ENCODE measurements at regions not wholly inside any gene's neighbourhood (a gene's known extent, or its start where the extent isn't known, plus 50 kb on each side); places are given as distances from the start of the nearest gene placed in this dataset.

DNA sequence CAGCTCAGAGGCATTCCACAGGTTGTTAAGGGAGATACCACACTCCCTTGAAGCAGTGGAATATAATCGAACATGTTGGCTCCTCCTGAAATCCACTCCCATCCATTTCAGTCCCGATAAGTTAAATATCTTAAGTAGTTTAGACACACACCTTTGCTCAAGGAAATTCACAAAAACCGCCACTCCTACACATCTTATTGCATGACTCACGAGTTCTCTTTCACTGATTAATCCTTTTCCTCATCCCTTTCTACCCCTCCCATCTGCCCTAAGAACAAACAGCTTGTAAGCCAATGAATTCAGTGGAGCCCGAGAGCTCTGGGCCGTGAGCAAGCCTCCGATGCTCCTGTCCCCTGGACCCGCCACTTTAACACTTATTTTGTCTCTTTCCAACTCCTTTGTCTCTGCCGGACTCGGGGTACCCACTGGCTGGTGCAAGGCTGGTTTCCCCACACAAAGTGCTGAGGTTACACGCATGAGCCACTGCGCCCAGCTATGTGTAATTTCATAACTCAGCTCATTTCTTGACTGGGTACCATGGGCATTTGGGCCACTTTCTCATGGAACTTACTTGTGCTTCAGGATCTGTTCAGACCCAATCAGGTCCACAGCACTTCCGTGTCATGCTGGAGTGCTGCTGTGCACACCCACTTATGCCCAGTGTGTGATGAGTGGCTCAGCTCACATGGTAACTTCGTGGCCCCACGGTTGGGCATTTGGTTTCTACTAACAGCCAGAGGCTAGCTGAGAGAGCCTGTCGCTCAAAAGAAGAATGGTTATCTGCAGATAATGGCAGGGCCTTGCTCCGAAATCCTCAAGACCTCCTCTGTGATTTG, 171.8 kb upstream of the ALG10B start:
- peaks cover 15% of the 10 kb centered on the region for H3K9me3 Mint-ChIP-seq
- H3K27me3 Mint-ChIP-seq = no peaks in the 10 kb centered on the region
- DNase-seq (no peak), ATAC-seq (ENCODE audit: low read depth) (no peak)
- no peak overlapping the region for H3K27ac Mint-ChIP-seq
- H3K4me1 Mint-ChIP-seq = no peaks in the 10 kb centered on the region
- H3K4me3 Mint-ChIP-seq = no peak overlapping the region
- H3K36me3 Mint-ChIP-seq = no peaks in the 10 kb centered on the region
- POLR2A ChIA-PET = no interaction called here

DNA sequence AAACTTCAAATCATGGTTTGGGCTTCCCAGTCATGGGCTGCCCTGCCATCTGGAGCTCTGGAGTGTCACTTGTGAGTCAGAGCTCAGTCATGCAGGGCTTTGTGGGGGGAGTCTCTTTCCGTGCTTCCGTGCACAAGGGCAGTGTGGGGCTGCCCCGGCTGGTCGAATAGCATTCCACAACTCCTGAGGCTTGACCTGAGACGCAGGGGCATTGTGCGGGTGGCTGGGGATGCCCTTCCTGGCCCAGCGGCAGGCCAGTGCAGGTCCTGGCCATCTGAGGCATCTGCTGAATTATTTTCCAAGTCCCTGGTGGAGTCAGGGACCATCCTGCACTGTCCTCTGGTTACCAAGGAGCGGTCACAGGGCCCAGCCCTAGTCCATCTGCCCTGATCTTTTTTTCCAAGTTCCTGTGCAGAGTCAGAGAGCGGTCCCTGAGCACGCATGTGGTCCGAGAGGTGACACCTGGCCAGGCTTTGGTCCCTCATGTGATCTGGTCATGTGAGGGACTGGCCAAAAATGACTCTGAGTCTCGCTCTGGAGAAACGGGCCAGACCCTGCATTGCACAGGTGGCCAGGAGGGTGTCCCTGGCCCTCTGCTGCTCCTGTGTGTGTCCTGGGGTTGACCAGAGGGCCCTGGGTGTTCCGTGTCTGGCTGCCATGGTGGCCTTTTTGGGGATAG, 167.0 kb upstream of the ALG10B start:
- peaks cover 17% of the 10 kb centered on the region for H3K9me3 Mint-ChIP-seq

GRCh38 chr12:38151991-38152700, 164.4 kb upstream of the ALG10B start:
- no peak overlapping the region for H3K4me3 Mint-ChIP-seq
- ATAC-seq (ENCODE audit: low read depth) = no peak
- H3K27me3 Mint-ChIP-seq = no peaks in the 10 kb centered on the region
- H3K36me3 Mint-ChIP-seq = no peaks in the 10 kb centered on the region
- DNase-seq = no peak
- POLR2A ChIA-PET = no interaction called here
- H3K27ac Mint-ChIP-seq = no peak overlapping the region
- no peaks in the 10 kb centered on the region for H3K4me1 Mint-ChIP-seq
- H3K9me3 Mint-ChIP-seq = peaks cover 15% of the 10 kb centered on the region

More for the DNA sequence above, 167.0 kb upstream of the ALG10B start:
- Mint-ChIP-seq H3K27ac (no peak overlapping the region), H3K27me3 (no peaks in the 10 kb centered on the region), H3K4me3 (no peak overlapping the region), H3K36me3 (no peaks in the 10 kb centered on the region), H3K4me1 (no peaks in the 10 kb centered on the region)
- ATAC-seq (ENCODE audit: low read depth) (no peak), DNase-seq (no peak)
- POLR2A ChIA-PET = no interaction called here

- ATAC-seq (ENCODE audit: low read depth) (no peak), DNase-seq (no peak)
- no peaks in the 10 kb centered on the region for H3K36me3 Mint-ChIP-seq
- H3K9me3 Mint-ChIP-seq = peaks cover 9% of the 10 kb centered on the region
- POLR2A ChIA-PET = no interaction called here
- no peak overlapping the region for H3K4me3 Mint-ChIP-seq
- no peak overlapping the region for H3K27ac Mint-ChIP-seq
- no peaks in the 10 kb centered on the region for H3K4me1 Mint-ChIP-seq
- H3K27me3 Mint-ChIP-seq = no peaks in the 10 kb centered on the region
Observed at GRCh38 chr12:38152816-38153736, 163.5 kb upstream of the ALG10B start.

DNA sequence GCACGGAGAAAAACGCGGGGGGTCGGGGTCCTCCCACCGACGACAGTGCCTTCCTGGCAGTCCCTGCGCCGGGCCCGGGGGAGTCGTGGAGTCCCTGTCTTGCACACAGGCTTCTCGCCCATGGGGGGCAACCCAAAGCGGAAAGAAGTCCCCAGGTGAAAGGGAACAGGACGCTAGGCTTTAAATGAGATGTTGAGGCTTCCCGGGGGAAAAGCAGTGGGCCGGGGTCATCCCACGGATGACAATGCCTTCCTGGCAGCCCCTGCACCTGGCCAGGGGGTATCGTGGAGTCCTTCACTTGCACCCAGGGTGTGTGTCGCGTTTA, 162.9 kb upstream of the ALG10B start:
- H3K4me3 Mint-ChIP-seq = no peak overlapping the region
- no peak for DNase-seq
- H3K4me1 Mint-ChIP-seq = no peaks in the 10 kb centered on the region
- H3K36me3 Mint-ChIP-seq = no peaks in the 10 kb centered on the region
- peaks cover 7% of the 10 kb centered on the region for H3K9me3 Mint-ChIP-seq
- POLR2A ChIA-PET = no interaction called here
- ATAC-seq (ENCODE audit: low read depth) = no peak
- H3K27me3 Mint-ChIP-seq = no peaks in the 10 kb centered on the region
- no peak overlapping the region for H3K27ac Mint-ChIP-seq

GRCh38 chr12:38154096-38155019, 162.2 kb upstream of the ALG10B start:
- no peak for ATAC-seq (ENCODE audit: low read depth)
- POLR2A ChIA-PET = no interaction called here

GRCh38 chr12:38155020-38155395, 161.6 kb upstream of the ALG10B start:
- ATAC-seq (ENCODE audit: low read depth) (no peak), DNase-seq (no peak)
- H3K36me3 Mint-ChIP-seq = no peaks in the 10 kb centered on the region
- no peak overlapping the region for H3K27ac Mint-ChIP-seq
- H3K27me3 Mint-ChIP-seq = no peaks in the 10 kb centered on the region
- POLR2A ChIA-PET = no interaction called here
- H3K9me3 Mint-ChIP-seq = peaks cover 1% of the 10 kb centered on the region
- no peak overlapping the region for H3K4me3 Mint-ChIP-seq
- no peaks in the 10 kb centered on the region for H3K4me1 Mint-ChIP-seq

More at GRCh38 chr12:38154096-38155019, 162.2 kb upstream of the ALG10B start:
- DNase-seq = no peak
- Mint-ChIP-seq H3K4me3 (no peak overlapping the region), H3K27me3 (no peaks in the 10 kb centered on the region), H3K36me3 (no peaks in the 10 kb centered on the region), H3K4me1 (no peaks in the 10 kb centered on the region), H3K9me3 (peaks cover 1% of the 10 kb centered on the region), H3K27ac (no peak overlapping the region)

DNA sequence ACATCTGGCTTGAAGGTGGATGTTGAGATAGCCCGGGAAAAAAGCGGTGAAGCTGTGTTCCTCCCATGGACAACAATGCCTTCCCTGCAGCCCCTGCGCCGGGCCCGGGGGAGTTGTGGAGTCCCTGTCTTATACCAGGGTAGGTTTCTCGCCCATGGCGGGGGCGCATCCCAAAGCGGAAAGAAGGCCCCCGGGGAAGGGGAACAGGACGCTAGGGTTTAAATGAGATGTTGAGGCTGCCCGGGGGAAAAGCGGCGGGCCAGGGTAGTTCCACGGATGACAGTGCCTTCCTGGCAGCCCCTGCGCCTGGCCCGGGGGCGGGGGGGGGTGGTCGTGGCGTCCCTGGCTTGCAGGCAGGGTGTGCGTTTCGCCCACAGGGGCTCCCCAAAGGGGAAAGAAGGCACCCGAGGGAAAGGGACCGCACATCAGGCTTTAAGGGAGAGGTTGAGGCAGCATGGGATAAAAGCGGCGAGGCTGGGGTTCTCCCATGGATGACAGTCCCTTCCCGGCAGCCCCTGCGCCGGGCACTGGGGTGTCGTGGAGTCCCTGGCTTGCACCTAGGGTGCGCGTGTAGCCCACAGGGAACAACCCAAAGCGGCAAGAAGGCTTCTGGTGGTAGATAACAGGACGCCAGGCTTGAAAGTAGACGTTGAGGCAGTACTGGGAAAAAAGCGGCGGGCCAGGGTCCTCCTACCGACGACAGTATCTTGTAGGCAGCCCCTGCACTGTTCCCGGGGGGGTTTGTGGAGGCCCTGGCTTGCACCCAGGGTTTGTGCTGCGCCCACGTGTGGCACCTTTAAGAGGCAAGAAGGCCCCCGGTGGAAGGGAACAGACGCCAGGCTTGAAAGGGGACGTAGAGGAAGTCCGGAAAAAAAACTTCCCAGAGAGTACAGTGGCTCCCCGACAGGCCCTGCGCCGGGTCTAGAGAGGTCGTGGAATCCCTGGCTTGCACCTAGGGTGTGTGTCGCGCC, 160.8 kb upstream of the ALG10B start:
- Mint-ChIP-seq H3K4me1 (no peaks in the 10 kb centered on the region), H3K27ac (no peak overlapping the region), H3K27me3 (no peaks in the 10 kb centered on the region), H3K4me3 (no peak overlapping the region), H3K9me3 (peaks cover 1% of the 10 kb centered on the region), H3K36me3 (no peaks in the 10 kb centered on the region)
- DNase-seq (no peak), ATAC-seq (ENCODE audit: low read depth) (no peak)
- POLR2A ChIA-PET = no interaction called here

GRCh38 chr12:38156497-38157245, 159.9 kb upstream of the ALG10B start:
- ATAC-seq (ENCODE audit: low read depth) (no peak), DNase-seq (no peak)
- no peak overlapping the region for H3K27ac Mint-ChIP-seq
- no peak overlapping the region for H3K4me3 Mint-ChIP-seq
- no peaks in the 10 kb centered on the region for H3K4me1 Mint-ChIP-seq
- no peaks in the 10 kb centered on the region for H3K9me3 Mint-ChIP-seq
- H3K36me3 Mint-ChIP-seq = no peaks in the 10 kb centered on the region
- POLR2A ChIA-PET = no interaction called here
- no peaks in the 10 kb centered on the region for H3K27me3 Mint-ChIP-seq

DNA sequence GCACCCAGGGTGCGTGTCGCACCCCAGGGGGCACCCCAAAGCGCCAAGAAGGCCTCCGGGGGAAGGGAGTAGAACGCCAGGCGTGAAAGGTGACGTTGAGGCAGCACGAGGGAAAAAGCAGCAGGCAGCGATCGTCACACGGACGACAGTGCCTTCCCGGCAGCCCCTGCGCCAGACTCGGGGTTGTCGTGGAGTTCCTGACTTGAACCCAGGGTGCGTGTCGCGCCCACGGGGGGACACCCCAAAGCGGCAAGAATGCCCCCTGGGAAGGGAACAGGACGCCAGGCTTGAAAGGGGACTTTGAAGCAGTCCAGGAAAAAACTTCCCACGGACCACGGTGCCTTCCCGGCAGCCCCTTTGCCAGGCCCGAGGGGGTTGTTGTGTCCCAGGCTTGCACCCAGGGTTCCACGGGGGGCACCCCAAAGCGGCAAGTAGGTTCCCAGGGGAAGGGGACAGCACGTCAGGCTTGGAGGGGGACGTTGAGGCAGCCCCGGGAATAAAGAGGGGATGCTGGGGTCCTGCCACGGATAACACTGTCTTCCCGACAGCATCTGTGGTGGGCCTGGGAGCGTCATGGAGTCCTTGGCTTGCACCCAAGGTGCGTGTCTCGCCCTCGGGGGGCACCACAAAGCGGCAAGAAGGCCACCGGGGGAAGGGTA, 159.2 kb upstream of the ALG10B start:
- ATAC-seq (ENCODE audit: low read depth) (no peak), DNase-seq (no peak)
- H3K36me3 Mint-ChIP-seq = no peaks in the 10 kb centered on the region
- H3K4me1 Mint-ChIP-seq = no peaks in the 10 kb centered on the region
- POLR2A ChIA-PET = no interaction called here
- H3K4me3 Mint-ChIP-seq = no peak overlapping the region
- H3K27ac Mint-ChIP-seq = no peak overlapping the region
- H3K9me3 Mint-ChIP-seq = no peaks in the 10 kb centered on the region
- H3K27me3 Mint-ChIP-seq = no peaks in the 10 kb centered on the region

DNA sequence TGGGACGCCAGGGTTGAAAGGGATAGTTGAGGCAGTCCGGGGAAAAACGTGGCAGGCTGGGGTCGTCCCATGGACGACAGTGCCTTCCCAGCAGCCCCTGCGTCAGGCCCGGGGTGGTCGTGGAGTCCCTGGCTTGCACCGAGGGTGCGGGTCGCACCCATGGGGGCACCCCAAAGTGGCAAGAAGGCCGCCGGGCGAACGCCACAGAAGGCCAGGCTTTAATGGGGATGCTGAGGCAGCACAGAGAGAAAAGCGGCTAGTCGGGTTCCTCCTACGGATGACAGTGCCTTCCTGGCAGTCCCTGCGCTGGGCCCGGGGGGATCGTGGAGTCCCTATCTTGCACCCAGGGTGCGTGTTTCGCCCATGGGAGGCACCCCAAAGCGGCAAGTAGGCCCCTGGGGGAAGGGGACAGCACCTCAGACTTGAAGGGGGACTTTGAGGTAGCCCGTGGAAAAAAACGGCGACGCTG, 158.6 kb upstream of the ALG10B start:
- Mint-ChIP-seq H3K9me3 (no peaks in the 10 kb centered on the region), H3K36me3 (no peaks in the 10 kb centered on the region), H3K27me3 (no peaks in the 10 kb centered on the region), H3K4me3 (no peak overlapping the region), H3K4me1 (no peaks in the 10 kb centered on the region), H3K27ac (no peak overlapping the region)
- POLR2A ChIA-PET = no interaction called here
- DNase-seq (no peak), ATAC-seq (ENCODE audit: low read depth) (no peak)
